Ureter (tissue), 1 donor: ENCODE measurements at regions not wholly inside any gene's neighbourhood (a gene's known extent, or its start where the extent isn't known, plus 50 kb on each side); places are given as distances from the start of the nearest gene placed in this dataset.

ENCODE experiments used
- DNase-seq: peaks from one replicate; pipeline ENCODE4 v3.0.0-alpha.2; 2020; ENCODE audit warnings: low spot score
- donor health status: DM: yes; HTN: yes; CAD: no.

- DNase-seq: no peak
These were observed 423.7 kb downstream of the C3orf38 start for GRCh38 chr3:88573472-88573871.

GRCh38 chr3:88574146-88574545 lies 424.4 kb downstream of the C3orf38 start:
- DNase-seq: no peak

- DNase-seq: no peak
These were observed 434.7 kb downstream of the C3orf38 start for GRCh38 chr3:88584451-88584850.

- DNase-seq: no peak
These were observed 436.4 kb downstream of the C3orf38 start for GRCh38 chr3:88586121-88586640.

GRCh38 chr3:88589138-88589537 lies 439.4 kb downstream of the C3orf38 start:
- DNase-seq: no peak

- no peak for DNase-seq
These were observed 445.3 kb downstream of the C3orf38 start for GRCh38 chr3:88595026-88595425.

GRCh38 chr3:88596451-88596850 lies 446.7 kb downstream of the C3orf38 start:
- no peak for DNase-seq

GRCh38 chr3:88610820-88611219 lies 461.1 kb downstream of the C3orf38 start:
- no peak for DNase-seq

GRCh38 chr3:88611826-88612326 lies 462.1 kb downstream of the C3orf38 start:
- no peak for DNase-seq

GRCh38 chr3:88616413-88616812 lies 466.7 kb downstream of the C3orf38 start:
- no peak for DNase-seq

- DNase-seq: no peak
These were observed 467.5 kb downstream of the C3orf38 start for GRCh38 chr3:88617283-88617682.

- DNase-seq: no peak
These were observed 468.4 kb downstream of the C3orf38 start for GRCh38 chr3:88618021-88618645.

- no peak for DNase-seq
These were observed 471.8 kb downstream of the C3orf38 start for GRCh38 chr3:88621586-88621985.

GRCh38 chr3:88623709-88624108 lies 473.9 kb downstream of the C3orf38 start:
- DNase-seq: no peak

- no peak for DNase-seq
These were observed 476.8 kb downstream of the C3orf38 start for GRCh38 chr3:88626456-88627120.

GRCh38 chr3:88628901-88629300 lies 478.5 kb upstream of the EPHA3 start:
- no peak for DNase-seq

GRCh38 chr3:88632226-88632625 lies 475.2 kb upstream of the EPHA3 start:
- no peak for DNase-seq

GRCh38 chr3:88640581-88640980 lies 466.8 kb upstream of the EPHA3 start:
- no peak for DNase-seq

GRCh38 chr3:88641033-88641604 lies 466.3 kb upstream of the EPHA3 start:
- no peak for DNase-seq

- no peak for DNase-seq
These were observed 450.0 kb upstream of the EPHA3 start for GRCh38 chr3:88657459-88657858.

GRCh38 chr3:88661433-88661824 lies 446.0 kb upstream of the EPHA3 start:
- no peak for DNase-seq

GRCh38 chr3:88668180-88668579 lies 439.2 kb upstream of the EPHA3 start:
- DNase-seq: no peak

GRCh38 chr3:88671573-88671972 lies 435.8 kb upstream of the EPHA3 start:
- DNase-seq: no peak
